Skin epidermis (tissue), 12 donors: ENCODE measurements at regions not wholly inside any gene's neighbourhood (a gene's known extent, or its start where the extent isn't known, plus 50 kb on each side); places are given as distances from the start of the nearest gene placed in this dataset.
"Not testable (repeated sequence)": the region's sequence is repeated elsewhere in the genome, so short reads cannot be mapped to it uniquely, and the experiment has no call there.

Source experiments
- H3K27ac ChIP-seq, 21 experiments: fragments of 200-600 bp; sonication (generic) in 11 of 21; one replicate each; pipeline ENCODE4 v1.5.0; 2020; ENCODE audit warnings: mild to moderate bottlenecking in 3 of 21, inconsistent platforms in 2 of 21, moderate library complexity in 2 of 21
- H3K4me3 ChIP-seq, 7 experiments: fragments of 200-600 bp; sonication (generic) in 2 of 7; one replicate each; pipeline ENCODE4 v1.5.0; 2020; ENCODE audit warnings: inconsistent platforms in 2 of 7, mild to moderate bottlenecking in 2 of 7, moderate library complexity in 1 of 7

GRCh38 chr18:26624443-26624842 lies 76.1 kb upstream of the KCTD1 start:
- Histone ChIP-seq H3K27ac (no peak overlapping the region), H3K4me3 (no peak overlapping the region)

- H3K4me3 ChIP-seq = not testable (repeated sequence)
Observed at GRCh38 chr18:26623314-26623713, 75.0 kb upstream of the KCTD1 start.

GRCh38 chr18:26621161-26622026 lies 73.0 kb upstream of the KCTD1 start:
- Histone ChIP-seq H3K4me3 (peak overlapping the region in 4 of 7 experiments; percentile 4 to 28 (median 21)), H3K27ac (no peak overlapping the region)

More at GRCh38 chr18:26623314-26623713, 75.0 kb upstream of the KCTD1 start:
- H3K27ac ChIP-seq = not testable (repeated sequence)

- Histone ChIP-seq H3K27ac (no peak overlapping the region), H3K4me3 (no peak overlapping the region)
Observed at GRCh38 chr18:26619350-26619749, 71.0 kb upstream of the KCTD1 start.

GRCh38 chr18:26618135-26618534 lies 69.8 kb upstream of the KCTD1 start:
- H3K27ac ChIP-seq = no peak overlapping the region
- H3K4me3 ChIP-seq = no peak overlapping the region

- Histone ChIP-seq H3K27ac (no peak overlapping the region), H3K4me3 (no peak overlapping the region)
Observed at GRCh38 chr18:26617151-26617554, 68.8 kb upstream of the KCTD1 start.

- Histone ChIP-seq H3K27ac (no peak overlapping the region), H3K4me3 (no peak overlapping the region)
Observed at GRCh38 chr18:26614374-26614773, 66.0 kb upstream of the KCTD1 start.
